PC-3 (cell line): ENCODE measurements at regions not wholly inside any gene's neighbourhood (a gene's known extent, or its start where the extent isn't known, plus 50 kb on each side); places are given as distances from the start of the nearest gene placed in this dataset.

Source experiments
- CTCF ChIP-seq: fragments of 300-600 bp; sonication (generic); conservative IDR thresholded peaks from 2 replicates; pipeline ENCODE4 v1.5.1; 2017; ENCODE audit warnings: antibody characterized with exemption, low read depth, mild to moderate bottlenecking, low read length
- EZH2 ChIP-seq: fragments of 300-600 bp; sonication (generic); IDR thresholded peaks from one replicate; pipeline ENCODE4 v1.6.1; 2017; ENCODE audit warnings: antibody characterized with exemption, mild to moderate bottlenecking, low read length; ENCODE audit not compliant: unreplicated experiment

DNA sequence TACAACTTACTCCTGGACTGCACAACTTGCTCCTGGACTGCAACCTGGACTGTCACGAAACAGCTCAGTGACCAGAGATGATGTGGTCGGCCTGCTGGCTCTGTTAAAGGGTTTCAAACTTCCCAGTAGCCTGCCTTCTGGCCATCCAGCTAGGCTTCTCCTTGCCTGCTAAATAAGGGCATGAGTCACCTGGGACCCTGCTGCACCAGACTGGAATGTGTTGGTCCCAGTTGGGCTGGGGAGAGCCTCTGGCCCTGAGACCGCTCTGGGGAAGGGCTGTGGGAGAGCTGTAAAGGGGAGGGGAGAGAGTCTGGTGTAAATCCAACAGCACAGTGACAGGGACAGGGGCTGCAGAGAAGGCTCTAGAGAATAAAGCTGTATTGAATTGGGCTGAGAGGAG is 165.8 kb downstream of the VSIG4 start:
- no peak for TF ChIP-seq EZH2
- TF ChIP-seq CTCF = no peak
